ENCODE measurements at regions not wholly inside any gene's neighbourhood (a gene's known extent, or its start where the extent isn't known, plus 50 kb on each side); places are given as distances from the start of the nearest gene placed in this dataset.

DNA sequence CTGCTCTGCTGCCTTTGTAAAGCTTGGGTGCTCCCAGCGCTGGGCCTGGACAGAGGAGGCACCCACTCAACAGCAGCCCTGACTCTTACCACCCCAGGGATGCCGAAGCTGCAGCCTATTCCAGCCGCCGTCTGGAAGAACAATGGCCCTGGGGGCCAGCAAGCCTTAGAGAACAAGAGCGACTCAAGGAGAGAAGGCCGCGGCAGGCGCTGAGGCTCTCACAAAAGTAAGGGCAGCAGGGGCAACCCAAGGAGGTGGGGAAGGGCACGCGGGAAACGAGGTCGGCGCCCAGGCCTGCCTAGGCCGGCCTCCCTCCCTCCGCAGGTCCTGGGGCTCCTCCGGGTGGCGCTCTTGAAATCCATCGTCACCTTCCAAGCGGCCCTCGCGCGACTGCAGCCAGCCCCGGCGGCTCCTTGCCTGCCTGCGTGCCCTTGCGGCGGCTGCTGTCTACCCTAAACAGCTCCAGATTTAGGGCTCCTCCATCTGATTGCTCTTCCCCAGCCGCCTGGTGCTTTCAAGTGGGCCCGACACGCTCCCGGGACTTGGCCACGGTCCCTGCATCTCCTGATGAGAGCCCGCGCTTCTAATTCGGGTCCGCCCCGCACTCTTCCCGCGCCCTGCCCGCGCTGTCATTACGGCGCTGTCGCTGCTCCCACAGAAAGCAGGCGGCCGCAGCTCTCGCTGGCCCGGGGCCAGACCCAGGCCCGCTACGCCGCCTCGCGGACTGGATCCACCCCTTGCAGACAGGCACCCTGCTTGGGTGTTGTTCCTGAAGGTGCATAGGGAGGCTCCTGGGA, 213.3 kb downstream of the SEMA6A start:
- no peak for DNase-seq

DNA sequence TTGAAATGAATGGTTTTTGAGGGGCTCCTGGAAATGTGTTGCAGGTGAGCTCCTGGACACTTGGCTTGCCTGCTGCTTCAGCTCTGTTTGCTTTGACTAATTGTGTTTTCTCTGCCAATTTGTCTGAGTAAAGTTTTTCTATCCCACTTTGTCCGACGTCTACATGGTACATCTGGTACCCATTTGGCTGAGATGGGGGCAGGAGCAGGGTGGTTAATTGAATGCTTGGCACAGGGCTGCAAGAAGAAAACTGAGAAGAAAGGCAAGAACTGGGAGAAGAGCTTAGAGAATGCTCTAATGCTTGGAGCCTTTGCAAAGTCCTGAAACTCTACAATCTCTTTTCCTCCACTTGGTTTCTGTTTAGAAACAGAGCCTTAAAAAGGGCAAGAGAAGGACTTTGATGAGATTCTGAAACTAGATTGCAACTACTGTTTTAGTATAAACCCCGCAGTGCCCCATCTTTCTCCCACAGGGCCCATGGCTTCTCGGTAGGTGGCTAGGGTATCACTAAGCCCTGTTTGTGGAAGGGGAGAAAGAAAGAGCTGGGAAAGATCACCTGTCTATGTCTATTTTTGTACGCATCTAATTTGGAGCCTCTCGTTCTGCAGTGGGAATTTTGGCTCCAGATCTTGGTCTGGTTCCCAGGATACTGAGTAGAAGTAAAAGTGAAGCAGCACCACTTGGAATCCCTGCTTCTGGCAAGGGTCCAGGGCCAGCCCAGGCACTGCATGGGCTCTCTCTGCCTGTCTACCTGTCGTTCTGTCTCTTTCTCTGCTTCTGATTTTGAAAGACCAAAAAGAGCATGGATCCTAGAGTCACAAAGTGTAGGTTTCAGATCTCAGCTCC, 214.4 kb downstream of the SEMA6A start:
- DNase-seq: peak; percentile 15

DNA sequence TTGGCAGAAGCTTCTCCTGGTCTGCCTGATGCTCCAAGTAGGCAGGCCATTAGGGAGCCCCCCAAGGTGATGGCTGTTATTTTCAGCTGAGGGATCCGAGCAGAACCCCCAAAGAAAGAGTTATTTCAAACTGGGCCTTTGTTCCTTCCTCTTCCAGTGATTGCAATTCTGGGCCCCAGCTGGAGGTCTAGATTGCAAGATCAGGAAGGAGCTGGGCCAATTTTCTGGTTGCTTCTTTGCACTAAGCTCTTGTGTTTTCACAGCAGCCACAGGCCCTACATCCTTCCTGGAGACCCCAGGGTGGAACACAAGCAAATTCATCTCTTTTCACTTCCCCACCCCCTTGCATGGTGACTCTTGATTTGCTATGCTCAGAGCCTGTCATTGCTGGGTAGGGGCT, 215.0 kb downstream of the SEMA6A start:
- no peak for DNase-seq

DNA sequence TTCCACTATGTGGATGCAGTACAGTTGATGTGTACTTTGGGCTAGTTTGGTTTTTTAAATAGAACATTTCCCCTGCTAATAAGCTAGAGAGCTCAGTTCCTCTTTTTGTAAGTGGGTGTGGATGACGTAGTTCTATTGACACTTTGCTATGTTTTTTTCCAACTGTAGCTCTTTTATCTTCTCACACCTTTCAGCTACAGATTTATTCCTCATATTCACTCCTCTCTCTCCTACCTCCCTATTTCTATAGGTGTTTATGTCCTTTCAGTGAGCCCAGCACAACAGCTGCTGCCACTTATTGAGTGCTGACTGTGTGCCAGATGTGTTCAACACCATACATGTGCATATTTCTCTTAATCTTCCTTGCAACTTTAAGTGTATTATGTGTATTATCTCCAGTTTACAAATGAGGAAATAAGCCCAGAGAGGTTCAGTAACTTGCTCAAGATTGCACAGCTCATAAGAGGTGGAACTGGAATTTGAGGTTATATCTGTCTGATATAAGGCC, 215.7 kb downstream of the SEMA6A start:
- DNase-seq: no peak

DNA sequence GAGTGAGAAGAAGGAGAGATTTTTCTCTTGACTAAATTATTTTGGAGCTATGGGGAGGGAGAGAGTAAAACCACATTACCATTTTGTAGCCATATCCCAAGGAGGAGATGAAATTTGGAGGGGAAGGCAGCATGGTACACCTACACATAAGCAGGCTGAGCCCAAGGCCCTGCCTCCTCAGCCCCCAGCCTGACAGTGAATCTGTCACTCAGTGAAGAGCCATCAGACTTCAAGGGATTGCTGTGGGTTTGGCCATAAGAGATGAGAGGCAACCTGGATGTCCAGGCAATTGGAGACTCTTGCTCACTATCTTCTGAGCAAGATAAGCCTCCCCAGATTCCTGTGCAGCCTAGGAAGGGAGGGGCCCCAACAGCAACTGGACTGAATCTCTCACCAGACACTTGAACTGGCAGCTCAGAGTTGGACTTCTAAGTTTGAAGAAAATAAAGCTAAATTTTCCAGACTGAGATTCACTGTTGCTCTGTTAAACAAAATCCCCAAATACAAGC, 216.6 kb downstream of the SEMA6A start:
- no peak for DNase-seq

DNA sequence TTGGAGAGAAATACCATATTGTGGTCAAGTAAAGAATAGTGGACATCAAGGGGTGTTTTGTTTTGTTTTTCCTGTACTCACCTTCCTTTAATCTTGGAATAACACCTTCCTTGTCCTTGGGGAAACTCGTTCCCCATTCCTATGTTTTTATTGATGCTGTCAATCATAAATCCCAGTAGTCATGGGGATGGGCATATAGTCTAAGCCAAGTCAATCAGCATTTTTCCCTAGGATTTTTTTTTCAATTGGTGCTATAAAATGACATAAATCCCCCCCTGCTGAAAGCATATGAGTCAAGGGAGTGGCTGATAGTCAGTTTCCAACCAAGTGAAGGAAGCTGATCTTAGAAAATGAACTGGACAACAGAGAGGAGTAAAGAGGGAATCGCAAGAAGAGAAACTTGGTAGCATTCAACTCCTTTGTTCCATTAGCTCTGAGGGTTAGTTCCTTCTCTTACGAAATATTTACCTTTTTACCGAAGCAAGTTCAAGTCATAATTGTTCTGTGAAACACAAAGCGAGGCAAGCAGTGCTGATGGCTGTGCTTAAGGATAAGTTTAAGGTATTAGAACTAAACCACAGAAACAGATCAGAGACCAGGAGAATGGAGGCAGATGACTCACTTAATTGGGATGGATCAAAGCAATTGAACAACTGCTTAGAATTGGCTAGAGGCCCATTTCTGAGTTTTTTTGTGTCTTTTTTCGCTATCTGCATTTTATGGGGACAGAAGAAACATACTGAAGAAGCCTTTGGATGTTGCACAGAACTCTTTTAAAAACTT, 218.6 kb downstream of the SEMA6A start:
- no peak for DNase-seq

DNA sequence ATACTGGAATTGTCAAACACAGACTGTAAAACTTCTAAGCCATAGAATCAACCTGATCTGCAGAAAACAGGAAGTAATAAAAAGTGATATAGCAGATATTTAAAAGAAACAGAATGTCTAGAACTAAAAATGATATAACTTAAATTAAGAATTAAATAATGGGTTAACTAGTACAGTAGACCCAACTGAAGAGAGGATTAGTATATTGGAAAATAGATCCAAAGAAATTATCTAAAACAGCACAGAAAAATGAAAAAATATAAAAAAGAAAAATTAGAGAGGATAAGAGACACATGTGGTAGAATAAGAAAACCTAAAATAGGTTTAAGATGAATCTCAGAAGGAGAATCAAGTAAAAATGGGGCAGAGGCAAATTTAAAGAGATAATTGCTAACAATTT, 219.9 kb downstream of the SEMA6A start:
- no peak for DNase-seq

DNA sequence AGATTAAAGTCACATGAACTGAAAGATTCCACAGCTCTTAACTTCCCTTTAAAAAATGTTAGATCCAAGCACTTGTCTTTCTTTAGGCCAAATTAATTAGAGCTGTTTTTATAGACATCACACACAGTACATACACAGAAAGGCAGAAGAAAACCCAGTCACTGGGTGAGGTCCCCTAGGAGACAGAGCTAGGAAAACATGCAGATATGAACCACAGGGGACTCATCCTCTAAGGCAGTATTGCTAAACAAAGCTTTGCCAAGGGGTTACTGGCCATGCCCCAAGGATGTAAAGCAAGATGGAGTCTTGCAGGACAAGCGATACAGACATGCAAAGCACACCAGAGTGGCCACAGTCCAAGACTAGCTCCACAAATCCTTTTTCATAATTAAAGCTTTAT, 227.0 kb downstream of the SEMA6A start:
- DNase-seq: no peak

DNA sequence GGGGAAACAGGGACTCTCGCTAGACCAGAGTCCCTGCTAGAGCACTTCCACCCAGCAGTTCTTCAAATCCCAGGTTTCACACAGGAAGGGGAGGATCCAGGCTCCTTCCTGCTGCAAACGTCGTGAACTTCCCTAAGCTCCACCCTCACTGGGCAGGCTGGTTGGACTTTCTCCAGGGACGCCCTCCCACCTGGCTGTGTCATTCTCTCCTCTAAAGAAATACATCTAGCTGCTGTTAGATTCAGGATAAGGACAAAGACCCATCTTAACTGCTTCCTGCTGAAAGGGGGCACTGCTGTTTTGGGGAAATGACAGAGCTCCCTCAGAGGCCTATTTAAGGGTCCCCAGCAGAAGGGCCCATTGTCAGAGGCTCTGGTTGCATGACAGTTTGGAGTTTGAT, 230.7 kb downstream of the SEMA6A start:
- DNase-seq: no peak

Data from NCI-H146 (cell line).